ENCODE measurements at regions not wholly inside any gene's neighbourhood (a gene's known extent, or its start where the extent isn't known, plus 50 kb on each side); places are given as distances from the start of the nearest gene placed in this dataset.

- H3K4me3 ChIP-seq (ENCODE audit: low read depth, low read length), result no peak overlapping the region
- no peak for TF ChIP-seq CTCF (IDR thresholded peaks at IDR 0.05; ENCODE audit: low read depth, low read length)
These were observed 383.7 kb downstream of the TYW1 start for GRCh38 chr7:67380326-67380725.

- TF ChIP-seq CTCF (IDR thresholded peaks at IDR 0.05; ENCODE audit: low read depth, low read length), result no peak
These were observed 384.2 kb downstream of the TYW1 start for GRCh38 chr7:67380858-67381257.

GRCh38 chr7:67387851-67388250 lies 391.2 kb downstream of the TYW1 start:
- TF ChIP-seq CTCF (IDR thresholded peaks at IDR 0.05; ENCODE audit: low read depth, low read length), result no peak
- no peak overlapping the region for H3K4me3 ChIP-seq (ENCODE audit: low read depth, low read length)

More at GRCh38 chr7:67380858-67381257, 384.2 kb downstream of the TYW1 start:
- no peak overlapping the region for H3K4me3 ChIP-seq (ENCODE audit: low read depth, low read length)

GRCh38 chr7:67391168-67391567 lies 394.5 kb downstream of the TYW1 start:
- no peak overlapping the region for H3K4me3 ChIP-seq (ENCODE audit: low read depth, low read length)
- TF ChIP-seq CTCF (IDR thresholded peaks at IDR 0.05; ENCODE audit: low read depth, low read length), result no peak

- no peak for TF ChIP-seq CTCF (IDR thresholded peaks at IDR 0.05; ENCODE audit: low read depth, low read length)
- H3K4me3 ChIP-seq (ENCODE audit: low read depth, low read length), result no peak overlapping the region
These were observed 396.2 kb downstream of the TYW1 start for GRCh38 chr7:67392596-67393438.

GRCh38 chr7:67393903-67394302 lies 397.3 kb downstream of the TYW1 start:
- no peak for TF ChIP-seq CTCF (IDR thresholded peaks at IDR 0.05; ENCODE audit: low read depth, low read length)
- no peak overlapping the region for H3K4me3 ChIP-seq (ENCODE audit: low read depth, low read length)

GRCh38 chr7:67398916-67399315 lies 402.3 kb downstream of the TYW1 start:
- no peak for TF ChIP-seq CTCF (IDR thresholded peaks at IDR 0.05; ENCODE audit: low read depth, low read length)
- H3K4me3 ChIP-seq (ENCODE audit: low read depth, low read length), result no peak overlapping the region
